ENCODE measurements at regions not wholly inside any gene's neighbourhood (a gene's known extent, or its start where the extent isn't known, plus 50 kb on each side); places are given as distances from the start of the nearest gene placed in this dataset.

DNA sequence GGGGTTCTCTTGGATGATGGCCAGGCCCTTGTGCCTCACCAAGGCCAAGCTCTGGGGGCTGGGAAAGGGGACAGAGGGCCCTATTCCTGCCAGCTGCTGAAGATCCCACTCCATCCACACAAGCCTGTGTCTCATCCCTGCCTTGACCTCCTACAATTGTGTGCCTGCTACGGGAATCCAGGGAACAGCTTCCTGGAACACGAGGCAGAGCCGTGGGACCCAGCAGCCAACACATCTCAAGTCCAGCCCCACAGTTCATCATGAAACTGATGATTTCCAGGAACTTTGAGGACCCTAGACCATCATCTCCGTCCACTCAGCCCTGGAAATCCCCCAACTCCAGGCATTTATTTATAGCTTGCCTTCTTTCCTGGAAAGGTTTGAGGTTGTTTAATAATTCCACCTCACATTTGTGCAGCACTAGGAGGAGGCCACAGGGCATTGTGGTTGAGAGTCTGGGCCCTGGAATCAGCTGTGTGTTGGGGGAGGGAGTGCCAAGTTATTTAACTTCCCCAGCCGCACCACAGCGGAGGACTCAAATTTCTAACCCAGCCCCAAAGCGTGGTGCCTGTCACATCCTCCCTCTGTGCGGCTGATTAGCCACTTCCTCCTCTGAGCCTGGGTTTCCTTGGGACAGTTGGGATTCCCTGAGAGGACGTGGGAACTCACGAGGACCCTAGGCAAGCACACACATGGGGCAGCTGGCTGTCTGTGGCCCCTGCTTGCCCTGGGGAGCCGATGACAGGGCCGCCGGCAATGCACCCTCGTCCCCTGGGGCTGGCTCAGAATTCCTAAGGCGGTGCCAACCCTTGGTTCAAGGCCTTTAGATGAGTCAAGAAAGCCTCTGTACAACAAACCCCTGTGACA is 58.2 kb upstream of the GGTA1 start:
- H3K4me3 ChIP-seq (ENCODE audit: low read depth, low read length), result no peak overlapping the region
- DNase-seq (ENCODE audit: low read depth), result peak; percentile 79
- TF ChIP-seq, protein P1, sequence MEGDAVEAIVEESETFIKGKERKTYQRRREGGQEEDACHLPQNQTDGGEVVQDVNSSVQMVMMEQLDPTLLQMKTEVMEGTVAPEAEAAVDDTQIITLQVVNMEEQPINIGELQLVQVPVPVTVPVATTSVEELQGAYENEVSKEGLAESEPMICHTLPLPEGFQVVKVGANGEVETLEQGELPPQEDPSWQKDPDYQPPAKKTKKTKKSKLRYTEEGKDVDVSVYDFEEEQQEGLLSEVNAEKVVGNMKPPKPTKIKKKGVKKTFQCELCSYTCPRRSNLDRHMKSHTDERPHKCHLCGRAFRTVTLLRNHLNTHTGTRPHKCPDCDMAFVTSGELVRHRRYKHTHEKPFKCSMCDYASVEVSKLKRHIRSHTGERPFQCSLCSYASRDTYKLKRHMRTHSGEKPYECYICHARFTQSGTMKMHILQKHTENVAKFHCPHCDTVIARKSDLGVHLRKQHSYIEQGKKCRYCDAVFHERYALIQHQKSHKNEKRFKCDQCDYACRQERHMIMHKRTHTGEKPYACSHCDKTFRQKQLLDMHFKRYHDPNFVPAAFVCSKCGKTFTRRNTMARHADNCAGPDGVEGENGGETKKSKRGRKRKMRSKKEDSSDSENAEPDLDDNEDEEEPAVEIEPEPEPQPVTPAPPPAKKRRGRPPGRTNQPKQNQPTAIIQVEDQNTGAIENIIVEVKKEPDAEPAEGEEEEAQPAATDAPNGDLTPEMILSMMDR (IDR thresholded peaks at IDR 0.05; ENCODE audit: insufficient read depth, low read length, poor library complexity, severe bottlenecking), result no peak
- no peaks in the 10 kb centered on the region for H3K27me3 ChIP-seq (ENCODE audit: control insufficient read depth, insufficient read depth, low read length)
- H3K36me3 ChIP-seq (ENCODE audit: control insufficient read depth, insufficient read depth, low read length), result no peaks in the 10 kb centered on the region

DNA sequence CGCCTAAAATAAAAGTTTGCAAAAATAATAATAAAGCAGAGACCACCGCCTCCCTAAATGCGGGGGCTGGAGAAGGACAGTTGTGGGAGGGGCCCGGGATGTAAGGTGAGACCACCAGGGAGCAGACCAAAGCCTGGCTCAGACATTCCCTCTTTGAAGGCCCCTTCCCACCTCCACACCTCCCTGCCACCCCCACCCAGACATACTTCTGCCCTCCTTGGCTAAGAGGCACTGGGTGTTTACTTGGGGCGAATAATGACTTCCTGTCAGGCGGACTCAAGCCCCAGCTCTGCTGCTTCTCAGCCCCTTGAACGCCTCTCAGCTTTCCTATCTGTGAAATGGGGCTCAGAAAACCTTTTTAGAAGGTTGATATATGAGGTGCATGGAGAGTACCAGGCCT is 58.8 kb upstream of the GGTA1 start:
- no peak for DNase-seq (ENCODE audit: low read depth)
- TF ChIP-seq, protein P1 (IDR thresholded peaks at IDR 0.05; ENCODE audit: insufficient read depth, low read length, poor library complexity, severe bottlenecking), result no peak

DNA sequence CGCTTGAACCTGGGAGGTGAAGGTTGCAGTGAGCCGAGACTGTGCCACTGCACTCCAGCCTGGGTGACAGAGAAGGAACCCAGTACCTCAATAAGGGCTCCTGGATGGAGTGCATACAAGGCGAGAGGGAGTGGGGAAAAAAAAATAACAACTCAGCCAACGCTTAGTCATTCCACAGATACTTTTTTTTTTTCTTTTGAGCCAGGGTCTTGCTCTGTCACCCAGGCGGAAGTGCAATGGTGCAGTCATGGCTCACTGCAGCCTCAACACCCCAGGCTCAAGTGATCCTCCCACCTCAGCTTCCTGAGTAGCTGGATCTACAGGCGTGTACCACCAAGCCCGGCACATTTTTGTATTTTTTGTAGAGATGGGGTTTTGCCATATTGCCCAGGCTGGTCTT is 59.5 kb upstream of the GGTA1 start:
- Histone ChIP-seq H3K27me3 (ENCODE audit: control insufficient read depth, insufficient read depth, low read length) (no peaks in the 10 kb centered on the region), H3K36me3 (ENCODE audit: control insufficient read depth, insufficient read depth, low read length) (no peaks in the 10 kb centered on the region), H3K4me3 (ENCODE audit: low read depth, low read length) (no peak overlapping the region)
- peak; percentile 74 for DNase-seq (ENCODE audit: low read depth)
- TF ChIP-seq, protein P1 (IDR thresholded peaks at IDR 0.05; ENCODE audit: insufficient read depth, low read length, poor library complexity, severe bottlenecking), result no peak

More for the DNA sequence above, 58.8 kb upstream of the GGTA1 start:
- no peaks in the 10 kb centered on the region for H3K27me3 ChIP-seq (ENCODE audit: control insufficient read depth, insufficient read depth, low read length)
- H3K4me3 ChIP-seq (ENCODE audit: low read depth, low read length), result no peak overlapping the region
- H3K36me3 ChIP-seq (ENCODE audit: control insufficient read depth, insufficient read depth, low read length), result no peaks in the 10 kb centered on the region

DNA sequence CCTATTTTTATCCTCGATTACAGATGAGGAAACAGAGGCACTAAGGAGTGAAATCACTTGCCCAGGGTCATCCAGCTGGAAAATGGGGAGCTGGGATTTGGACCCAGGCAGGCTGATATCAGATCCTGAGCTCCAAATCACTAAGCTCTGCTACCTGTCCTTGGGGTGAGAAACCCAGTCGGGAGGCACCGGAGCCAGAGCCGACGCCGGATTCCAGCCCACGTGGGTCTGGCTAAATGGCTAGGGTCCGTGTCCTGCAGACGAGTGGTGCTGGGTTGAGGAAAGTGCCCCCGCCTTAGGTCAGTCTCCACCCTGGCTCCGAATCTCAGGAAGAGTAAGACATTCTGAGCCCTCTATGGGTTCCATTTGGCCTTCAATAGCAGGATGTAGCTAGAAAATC is 61.3 kb upstream of the GGTA1 start:
- Histone ChIP-seq H3K4me3 (ENCODE audit: low read depth, low read length) (no peak overlapping the region), H3K36me3 (ENCODE audit: control insufficient read depth, insufficient read depth, low read length) (no peaks in the 10 kb centered on the region), H3K27me3 (ENCODE audit: control insufficient read depth, insufficient read depth, low read length) (no peaks in the 10 kb centered on the region)
- no peak for DNase-seq (ENCODE audit: low read depth)
- TF ChIP-seq, protein P1 (IDR thresholded peaks at IDR 0.05; ENCODE audit: insufficient read depth, low read length, poor library complexity, severe bottlenecking), result no peak

DNA sequence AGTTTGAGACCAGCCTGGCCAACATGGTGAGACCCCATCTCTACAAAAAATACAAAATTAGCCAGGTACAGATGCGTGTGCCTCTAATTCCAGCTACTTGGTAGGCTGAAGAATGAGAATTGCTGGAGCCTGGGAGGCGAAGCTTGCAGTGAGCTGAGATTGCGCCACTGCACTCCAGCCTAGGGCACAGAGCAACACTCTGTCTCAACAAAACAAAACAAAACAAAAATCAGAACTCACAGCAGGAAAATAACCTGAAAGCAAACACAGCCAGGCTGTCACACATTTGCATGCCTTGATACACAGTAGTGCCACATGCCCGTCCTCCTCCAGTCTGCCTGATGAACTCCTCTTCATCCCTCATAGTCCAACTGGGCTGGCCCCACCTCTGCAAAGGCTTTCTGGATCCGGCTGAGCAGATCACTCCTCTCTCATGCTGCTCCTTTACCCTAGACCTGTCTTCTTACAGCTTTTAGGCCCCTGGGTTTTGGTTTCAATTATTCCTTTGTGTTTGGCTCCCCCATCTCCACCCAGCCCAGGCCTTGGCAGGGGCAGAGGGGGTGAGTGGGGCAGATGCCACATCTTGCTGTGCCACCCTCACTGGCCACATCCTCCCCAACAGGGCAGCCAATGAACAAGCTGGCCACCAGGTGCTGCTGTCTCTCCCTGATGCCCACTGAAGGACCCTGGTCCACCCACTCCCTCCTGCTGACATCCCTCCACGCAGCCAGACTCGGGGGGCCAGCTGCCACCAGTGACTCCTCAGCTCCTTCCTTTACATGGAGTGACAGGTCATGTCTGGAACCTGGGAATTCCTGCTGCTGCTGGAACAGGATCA is 62.0 kb upstream of the GGTA1 start:
- Histone ChIP-seq H3K36me3 (ENCODE audit: control insufficient read depth, insufficient read depth, low read length) (no peaks in the 10 kb centered on the region), H3K27me3 (ENCODE audit: control insufficient read depth, insufficient read depth, low read length) (no peaks in the 10 kb centered on the region), H3K4me3 (ENCODE audit: low read depth, low read length) (no peak overlapping the region)
- TF ChIP-seq, protein P1 (IDR thresholded peaks at IDR 0.05; ENCODE audit: insufficient read depth, low read length, poor library complexity, severe bottlenecking), result peak; percentile 12
- DNase-seq (ENCODE audit: low read depth), result no peak

Data from kidney epithelial cell (primary cell).